ENCODE measurements at regions not wholly inside any gene's neighbourhood (a gene's known extent, or its start where the extent isn't known, plus 50 kb on each side); places are given as distances from the start of the nearest gene placed in this dataset.

GRCh38 chr6:110534731-110535492 is 58.5 kb upstream of the SLC22A16 start:
- dilution Hi-C loops (cut with MboI; ENCODE audit: extremely low pct_ligation_motif_present, low sequenced_read_pairs), result loop anchor here (10.0 kb wide), 2 partner anchors 140 to 340 kb away; partner anchors contain the start of gene AMD1

GRCh38 chr6:110532431-110532830 is 56.0 kb upstream of the SLC22A16 start:
- Histone ChIP-seq H3K27me3 (ENCODE audit: control insufficient read depth, extremely low read depth, insufficient read depth, low read length) (no peaks in the 10 kb centered on the region), H3K27ac (ENCODE audit: control insufficient read depth, insufficient read depth, low read length) (no peak overlapping the region), H3K9ac (ENCODE audit: control insufficient read depth, extremely low read depth, insufficient read depth, low read length) (no peak overlapping the region), H4K20me1 (ENCODE audit: control insufficient read depth, extremely low read depth, insufficient read depth, low read length) (no peaks in the 10 kb centered on the region), H3K4me3 (ENCODE audit: control insufficient read depth in 2 of 3, extremely low read depth in 1 of 3, insufficient read depth in 2 of 3, low read depth in 1 of 3, low read length in 3 of 3) (no peak overlapping the region), H3K4me1 (ENCODE audit: control insufficient read depth, extremely low read depth, insufficient read depth, low read length) (peaks cover 38% of the 10 kb centered on the region), H3K4me2 (ENCODE audit: control insufficient read depth, extremely low read depth, insufficient read depth, low read depth, low read length) (no peak overlapping the region), H3K79me2 (ENCODE audit: control insufficient read depth, insufficient read depth, low read length) (no peaks in the 10 kb centered on the region), H2AFZ (ENCODE audit: control insufficient read depth, low read length) (no peak overlapping the region), H3K9me3 (ENCODE audit: control insufficient read depth, low read depth, low read length) (peaks cover 9% of the 10 kb centered on the region), H3K36me3 (ENCODE audit: control insufficient read depth in 2 of 2, extremely low read depth in 1 of 2, insufficient read depth in 2 of 2, low read length in 2 of 2) (no peaks in the 10 kb centered on the region), H3K9me1 (ENCODE audit: control insufficient read depth, extremely low read depth, insufficient read depth, low read length) (no peaks in the 10 kb centered on the region)
- dilution Hi-C loops (cut with MboI; ENCODE audit: extremely low pct_ligation_motif_present, low sequenced_read_pairs), result loop anchor here (10.0 kb wide), 2 partner anchors 142 to 342 kb away; partner anchors contain the start of gene AMD1
- DNase-seq (ENCODE audit: low read depth, low spot score), result no peak
- no peak for TF ChIP-seq CTCF (optimal IDR thresholded peaks at IDR 0.05 in 1 of 3, IDR thresholded peaks at IDR 0.05 in 1 of 3, conservative IDR thresholded peaks at IDR 0.05 in 1 of 3; ENCODE audit: extremely low read depth in 1 of 3, insufficient read depth in 2 of 3, low read length in 3 of 3)
- no peak for TF ChIP-seq EZH2 (IDR thresholded peaks at IDR 0.05; ENCODE audit: low read length)
- FAIRE-seq, result no peak

More at GRCh38 chr6:110534731-110535492, 58.5 kb upstream of the SLC22A16 start:
- Histone ChIP-seq H3K9ac (ENCODE audit: control insufficient read depth, extremely low read depth, insufficient read depth, low read length) (no peak overlapping the region), H4K20me1 (ENCODE audit: control insufficient read depth, extremely low read depth, insufficient read depth, low read length) (no peaks in the 10 kb centered on the region), H3K36me3 (ENCODE audit: control insufficient read depth in 2 of 2, extremely low read depth in 1 of 2, insufficient read depth in 2 of 2, low read length in 2 of 2) (no peaks in the 10 kb centered on the region), H3K27ac (ENCODE audit: control insufficient read depth, insufficient read depth, low read length) (no peak overlapping the region), H3K9me3 (ENCODE audit: control insufficient read depth, low read depth, low read length) (peaks cover 18% of the 10 kb centered on the region), H3K27me3 (ENCODE audit: control insufficient read depth, extremely low read depth, insufficient read depth, low read length) (no peaks in the 10 kb centered on the region), H3K4me2 (ENCODE audit: control insufficient read depth, extremely low read depth, insufficient read depth, low read depth, low read length) (no peak overlapping the region), H3K4me3 (ENCODE audit: control insufficient read depth in 2 of 3, extremely low read depth in 1 of 3, insufficient read depth in 2 of 3, low read depth in 1 of 3, low read length in 3 of 3) (no peak overlapping the region), H2AFZ (ENCODE audit: control insufficient read depth, low read length) (no peak overlapping the region), H3K9me1 (ENCODE audit: control insufficient read depth, extremely low read depth, insufficient read depth, low read length) (no peaks in the 10 kb centered on the region), H3K79me2 (ENCODE audit: control insufficient read depth, insufficient read depth, low read length) (no peaks in the 10 kb centered on the region), H3K4me1 (ENCODE audit: control insufficient read depth, extremely low read depth, insufficient read depth, low read length) (peaks cover 29% of the 10 kb centered on the region)
- FAIRE-seq (no peak), DNase-seq (ENCODE audit: low read depth, low spot score) (no peak)
- TF ChIP-seq EZH2 (IDR thresholded peaks at IDR 0.05; ENCODE audit: low read length), result no peak
- no peak for TF ChIP-seq CTCF (optimal IDR thresholded peaks at IDR 0.05 in 1 of 3, IDR thresholded peaks at IDR 0.05 in 1 of 3, conservative IDR thresholded peaks at IDR 0.05 in 1 of 3; ENCODE audit: extremely low read depth in 1 of 3, insufficient read depth in 2 of 3, low read length in 3 of 3)

Data from keratinocyte (primary cell).